ENCODE measurements at regions not wholly inside any gene's neighbourhood (a gene's known extent, or its start where the extent isn't known, plus 50 kb on each side); places are given as distances from the start of the nearest gene placed in this dataset.

DNA sequence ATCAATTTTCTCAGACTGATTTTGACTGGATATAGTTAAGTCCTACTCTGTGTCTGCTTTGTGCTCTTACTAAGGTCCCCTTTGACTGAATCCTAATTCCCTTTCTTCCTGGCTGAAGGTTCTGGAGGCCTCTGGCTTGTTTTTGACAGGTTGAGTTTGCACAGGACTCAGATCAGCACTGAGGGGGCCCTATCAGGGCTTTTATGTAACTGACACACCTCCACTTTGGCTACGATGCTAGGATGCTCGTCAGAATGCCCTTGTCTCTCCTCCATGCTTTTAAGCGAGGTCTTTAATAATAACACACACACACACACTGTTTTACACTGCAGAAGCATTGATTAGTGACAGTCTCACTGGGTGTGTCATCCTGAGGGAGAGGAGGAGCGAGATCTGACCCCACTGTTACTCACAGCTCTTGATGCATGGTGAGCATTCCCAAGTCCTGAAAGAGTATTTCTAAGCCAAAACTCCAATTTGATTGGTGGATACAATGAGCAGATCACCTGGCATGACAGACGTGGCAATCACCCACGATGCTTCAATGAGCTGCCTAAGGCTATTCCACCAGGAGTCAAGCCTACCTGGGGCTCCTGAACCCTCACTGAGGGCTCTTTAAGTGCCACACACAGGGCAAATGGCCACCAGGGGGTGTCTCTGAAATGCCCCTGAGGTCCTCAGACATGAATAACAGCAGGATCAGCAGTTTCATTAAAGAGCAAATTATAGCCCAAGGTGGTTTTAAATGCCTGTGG, 130.4 kb upstream of the CPEB2 start (continued):
- no peak for TF ChIP-seq JUND (IDR thresholded peaks at IDR 0.05; ENCODE audit: low read length)
- TF ChIP-seq, protein P1, sequence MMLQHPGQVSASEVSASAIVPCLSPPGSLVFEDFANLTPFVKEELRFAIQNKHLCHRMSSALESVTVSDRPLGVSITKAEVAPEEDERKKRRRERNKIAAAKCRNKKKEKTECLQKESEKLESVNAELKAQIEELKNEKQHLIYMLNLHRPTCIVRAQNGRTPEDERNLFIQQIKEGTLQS (IDR thresholded peaks at IDR 0.05; ENCODE audit: insufficient read depth, low read depth, low read length): no peak

Measured in H1 (cell line).